GM13976 (cell line): ENCODE measurements at regions not wholly inside any gene's neighbourhood (a gene's known extent, or its start where the extent isn't known, plus 50 kb on each side); places are given as distances from the start of the nearest gene placed in this dataset.

ENCODE experiments used
- DNase-seq: peaks from one replicate; pipeline ENCODE4 v3.0.0; 2012; ENCODE audit warnings: low spot score
- in situ Hi-C: fragments of 300-500 bp; cut with MboI; formaldehyde crosslinking; loops from one replicate; pipeline ENCODE4 v1.12.0; 2022; ENCODE audit warnings: low sequenced_read_pairs, mixed read lengths, inconsistent platforms; ENCODE audit not compliant: unreplicated experiment
- TF ChIP-seq, protein P1 (sequence below): IDR thresholded peaks from 2 replicates; pipeline ENCODE4 v1.5.1; 2012; ENCODE audit warnings: borderline replicate concordance, mild to moderate bottlenecking; ENCODE audit not compliant: insufficient read depth; ENCODE audit errors: extremely low read depth, missing control alignments, control extremely low read depth

DNA sequence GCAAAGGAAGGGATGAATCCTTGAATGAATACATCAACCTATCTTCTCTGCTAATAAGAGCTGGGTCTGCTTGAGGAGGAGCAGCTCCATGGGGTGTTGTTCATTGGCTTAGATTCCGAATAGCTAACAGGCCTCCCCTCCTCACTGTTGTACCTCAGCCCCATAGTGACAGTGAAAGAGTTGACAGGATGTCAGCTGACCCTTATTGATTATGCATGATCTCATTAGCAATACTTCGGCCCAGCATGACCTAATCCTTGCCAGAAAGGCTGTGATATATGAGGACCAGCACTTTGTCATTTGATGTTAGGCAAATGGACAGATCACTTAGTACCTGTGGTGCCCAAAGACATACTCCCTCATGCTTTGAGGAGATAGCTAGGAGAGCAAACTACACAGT lies 1333.7 kb upstream of the CELF4 start:
- TF ChIP-seq, protein P1, sequence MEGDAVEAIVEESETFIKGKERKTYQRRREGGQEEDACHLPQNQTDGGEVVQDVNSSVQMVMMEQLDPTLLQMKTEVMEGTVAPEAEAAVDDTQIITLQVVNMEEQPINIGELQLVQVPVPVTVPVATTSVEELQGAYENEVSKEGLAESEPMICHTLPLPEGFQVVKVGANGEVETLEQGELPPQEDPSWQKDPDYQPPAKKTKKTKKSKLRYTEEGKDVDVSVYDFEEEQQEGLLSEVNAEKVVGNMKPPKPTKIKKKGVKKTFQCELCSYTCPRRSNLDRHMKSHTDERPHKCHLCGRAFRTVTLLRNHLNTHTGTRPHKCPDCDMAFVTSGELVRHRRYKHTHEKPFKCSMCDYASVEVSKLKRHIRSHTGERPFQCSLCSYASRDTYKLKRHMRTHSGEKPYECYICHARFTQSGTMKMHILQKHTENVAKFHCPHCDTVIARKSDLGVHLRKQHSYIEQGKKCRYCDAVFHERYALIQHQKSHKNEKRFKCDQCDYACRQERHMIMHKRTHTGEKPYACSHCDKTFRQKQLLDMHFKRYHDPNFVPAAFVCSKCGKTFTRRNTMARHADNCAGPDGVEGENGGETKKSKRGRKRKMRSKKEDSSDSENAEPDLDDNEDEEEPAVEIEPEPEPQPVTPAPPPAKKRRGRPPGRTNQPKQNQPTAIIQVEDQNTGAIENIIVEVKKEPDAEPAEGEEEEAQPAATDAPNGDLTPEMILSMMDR, result no peak
- in situ Hi-C loops, result no loop called here
- DNase-seq, result no peak

DNA sequence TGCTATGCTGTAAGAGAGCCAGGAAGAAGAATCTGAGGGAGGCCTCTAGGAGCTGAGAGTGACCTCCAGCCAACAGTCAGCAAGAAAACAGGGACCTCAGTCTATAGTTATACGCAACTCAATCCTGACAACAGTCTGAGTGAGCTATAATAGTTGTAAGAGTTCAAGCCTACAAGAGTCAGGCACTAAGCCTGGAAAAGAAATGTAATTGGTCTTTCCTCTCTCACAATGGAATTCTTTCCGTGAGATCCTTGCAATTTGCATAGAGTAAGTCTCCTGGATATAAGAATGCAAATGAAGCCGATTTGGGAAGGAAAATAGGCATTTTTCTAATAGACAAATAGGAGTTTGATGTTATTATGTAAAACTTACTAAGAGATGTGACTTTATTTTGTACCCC lies 1332.6 kb upstream of the CELF4 start:
- TF ChIP-seq, protein P1, result no peak
- no peak for DNase-seq

DNA sequence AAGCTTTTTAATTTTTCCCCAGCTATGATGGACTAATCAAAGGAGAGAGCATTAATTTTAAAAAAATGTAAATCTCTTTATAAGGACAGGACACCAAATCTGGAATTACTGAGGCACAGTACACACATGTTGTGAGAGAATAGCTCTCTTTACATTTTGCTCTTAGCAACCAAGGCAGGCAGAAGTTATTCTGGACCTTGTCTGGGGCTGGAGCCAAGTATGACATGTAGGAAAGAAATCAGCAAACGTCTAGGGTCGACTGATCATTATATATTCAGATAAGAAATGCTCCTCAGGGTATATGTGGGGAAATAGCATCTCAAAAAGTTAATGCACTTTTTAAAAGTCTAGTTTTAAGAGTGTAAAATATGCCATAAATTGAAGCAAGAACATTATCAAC lies 1330.0 kb upstream of the CELF4 start:
- TF ChIP-seq, protein P1, result no peak
- DNase-seq, result no peak
- in situ Hi-C loops, result no loop called here

More for the DNA sequence above, 1332.6 kb upstream of the CELF4 start:
- in situ Hi-C loops, result no loop called here

DNA sequence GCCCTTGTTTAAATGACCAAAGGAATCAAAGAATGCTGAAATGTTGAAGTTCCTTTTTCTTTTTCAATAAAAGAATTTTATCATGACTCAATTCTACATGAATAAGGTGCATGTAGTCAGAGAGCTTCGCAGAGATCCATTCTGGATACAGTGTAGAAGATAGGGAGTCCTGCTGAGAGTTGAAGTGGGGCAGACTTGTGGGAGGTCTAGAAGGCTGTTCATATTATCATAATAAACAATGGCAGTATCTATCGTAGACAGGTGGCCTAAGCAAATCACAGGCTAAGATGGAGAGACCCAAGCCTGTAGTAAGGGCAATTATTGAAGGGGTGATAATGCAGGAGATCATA lies 1322.0 kb upstream of the CELF4 start:
- no peak for DNase-seq
- in situ Hi-C loops, result no loop called here
- TF ChIP-seq, protein P1, result no peak

DNA sequence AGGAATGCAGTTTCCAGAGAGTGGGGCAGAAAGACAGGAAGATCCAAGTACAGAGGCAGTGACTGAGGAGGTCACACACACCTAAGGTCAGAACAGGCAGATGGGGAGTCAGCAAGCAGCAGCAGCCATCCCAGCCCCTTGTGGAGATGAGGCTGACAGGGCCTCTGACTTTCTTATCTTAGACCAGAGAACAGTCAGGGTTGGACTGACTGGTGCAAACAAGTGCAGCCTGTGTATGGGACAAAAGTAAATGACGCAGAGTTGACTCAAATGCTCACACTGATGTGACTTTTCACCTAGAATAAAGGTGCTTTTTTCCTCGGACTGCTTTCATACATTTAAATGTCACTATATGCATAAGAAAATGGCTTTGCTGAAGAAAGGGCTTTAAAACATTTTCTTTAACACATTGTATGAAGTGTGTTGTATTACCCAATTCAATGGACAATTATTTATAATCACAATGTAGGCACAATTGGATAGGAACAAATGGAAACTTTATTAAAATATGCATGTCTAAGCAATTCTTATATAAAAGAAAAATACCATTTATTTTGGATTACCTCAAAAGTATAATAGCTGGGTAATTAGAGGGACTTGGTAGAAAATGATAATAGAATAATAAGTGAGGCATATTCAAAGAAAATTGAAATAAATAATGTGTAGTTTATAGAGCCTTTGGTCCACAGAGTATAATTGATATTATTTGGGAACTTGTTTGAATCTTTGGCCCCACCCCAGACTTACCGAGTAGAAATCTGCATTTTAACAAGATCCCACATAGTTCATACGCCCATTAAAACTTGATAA lies 1321.5 kb upstream of the CELF4 start:
- DNase-seq, result no peak
- TF ChIP-seq, protein P1, result no peak
- in situ Hi-C loops, result no loop called here

DNA sequence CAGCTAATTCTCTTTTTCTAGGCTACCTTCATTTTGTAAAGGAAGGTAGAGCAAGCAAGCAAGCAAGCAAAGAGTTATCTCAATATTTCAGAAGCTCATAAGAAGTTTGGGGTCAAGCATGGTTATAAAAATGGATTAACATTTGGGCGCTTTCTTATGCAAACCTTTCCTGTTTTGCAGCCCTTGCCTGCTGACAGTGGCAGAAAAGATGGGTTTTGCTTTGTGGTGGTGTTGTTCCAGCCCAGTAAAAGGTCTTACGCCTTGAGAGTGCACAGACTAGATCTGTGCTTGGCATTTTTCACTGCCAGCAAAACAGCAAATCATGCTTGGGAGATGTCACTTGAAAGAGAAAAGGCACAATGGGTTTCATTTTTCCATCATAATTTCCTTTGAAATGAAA lies 1320.6 kb upstream of the CELF4 start:
- DNase-seq, result no peak
- in situ Hi-C loops, result no loop called here
- TF ChIP-seq, protein P1, result no peak

DNA sequence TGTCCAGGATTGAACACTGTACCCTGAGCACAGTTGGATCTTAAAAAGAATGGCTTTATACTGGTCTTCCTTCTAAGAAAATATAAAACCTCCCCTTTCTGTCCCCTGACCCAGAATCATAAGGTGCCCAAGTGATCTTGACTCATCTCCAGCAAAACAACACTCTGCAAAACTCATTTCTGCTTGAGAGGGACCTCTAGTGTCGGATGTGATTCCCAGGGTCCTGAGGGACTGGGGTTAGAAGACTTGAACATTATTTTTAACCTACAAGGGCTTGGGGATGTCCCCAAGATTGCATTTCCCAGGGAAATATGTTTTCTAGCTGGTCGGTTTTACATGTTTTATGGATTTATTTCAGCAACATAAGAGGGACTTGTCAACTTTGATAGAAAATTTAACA lies 1318.5 kb upstream of the CELF4 start:
- DNase-seq, result no peak
- in situ Hi-C loops, result no loop called here
- TF ChIP-seq, protein P1, result no peak
